ENCODE measurements at regions not wholly inside any gene's neighbourhood (a gene's known extent, or its start where the extent isn't known, plus 50 kb on each side); places are given as distances from the start of the nearest gene placed in this dataset.
"Not testable (repeated sequence)": the region's sequence is repeated elsewhere in the genome, so short reads cannot be mapped to it uniquely, and the experiment has no call there.

DNA sequence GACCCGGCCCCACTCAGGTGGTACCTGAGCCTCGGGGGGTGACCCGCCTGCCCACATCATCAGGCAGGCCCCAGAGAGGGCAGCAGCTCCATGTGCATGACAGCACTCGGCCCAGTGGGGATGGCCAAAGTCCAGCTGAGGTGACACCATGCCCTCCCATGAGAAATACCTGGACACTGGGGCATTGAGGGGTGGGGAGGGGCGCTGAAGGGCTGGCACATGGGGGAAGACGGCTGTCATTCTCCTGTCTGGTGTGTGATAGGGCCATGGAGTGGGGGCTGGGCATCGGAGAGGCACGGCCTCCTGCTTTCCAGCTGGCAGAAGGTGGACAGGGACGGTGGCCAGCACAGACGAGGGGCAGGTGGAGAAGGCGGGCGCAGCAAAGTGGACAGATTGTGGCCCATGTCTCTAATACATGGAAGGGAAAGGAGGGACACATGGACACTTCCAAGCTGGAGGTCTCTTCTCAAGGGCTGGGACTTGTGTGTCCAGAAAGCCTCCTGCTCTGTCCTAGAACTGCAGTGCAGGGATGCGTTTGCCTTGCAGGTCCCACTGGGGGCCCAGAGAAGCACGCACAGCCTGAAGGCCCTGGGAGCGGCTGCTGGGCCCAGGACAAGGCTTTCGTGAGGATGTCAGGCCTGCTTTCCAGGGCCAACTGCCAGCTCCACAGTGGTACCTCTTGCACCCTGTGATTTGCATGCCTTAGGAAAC lies 302.2 kb downstream of the NDUFA10 start:
- DNase-seq (ENCODE audit: low read depth in 4 of 6, low spot score in 6 of 6): no peak
- 85% methylated on average over 16 of the region's 16 CpGs for WGBS (ENCODE audit: insufficient coverage)
- Histone ChIP-seq H3K9me3 (ENCODE audit: control insufficient read depth, insufficient read depth, low read length) (no peaks in the 10 kb centered on the region), H3K4me1 (ENCODE audit: control insufficient read depth, insufficient read depth, low read length) (peaks cover 18% of the 10 kb centered on the region), H3K27me3 (ENCODE audit: control insufficient read depth, insufficient read depth, low read length) (no peaks in the 10 kb centered on the region), H3K36me3 (ENCODE audit: control insufficient read depth, insufficient read depth, low read length) (no peaks in the 10 kb centered on the region), H3K4me3 (ENCODE audit: low read depth, low read length) (no peak overlapping the region), H3K27ac (ENCODE audit: low read depth, low read length) (no peak overlapping the region)

DNA sequence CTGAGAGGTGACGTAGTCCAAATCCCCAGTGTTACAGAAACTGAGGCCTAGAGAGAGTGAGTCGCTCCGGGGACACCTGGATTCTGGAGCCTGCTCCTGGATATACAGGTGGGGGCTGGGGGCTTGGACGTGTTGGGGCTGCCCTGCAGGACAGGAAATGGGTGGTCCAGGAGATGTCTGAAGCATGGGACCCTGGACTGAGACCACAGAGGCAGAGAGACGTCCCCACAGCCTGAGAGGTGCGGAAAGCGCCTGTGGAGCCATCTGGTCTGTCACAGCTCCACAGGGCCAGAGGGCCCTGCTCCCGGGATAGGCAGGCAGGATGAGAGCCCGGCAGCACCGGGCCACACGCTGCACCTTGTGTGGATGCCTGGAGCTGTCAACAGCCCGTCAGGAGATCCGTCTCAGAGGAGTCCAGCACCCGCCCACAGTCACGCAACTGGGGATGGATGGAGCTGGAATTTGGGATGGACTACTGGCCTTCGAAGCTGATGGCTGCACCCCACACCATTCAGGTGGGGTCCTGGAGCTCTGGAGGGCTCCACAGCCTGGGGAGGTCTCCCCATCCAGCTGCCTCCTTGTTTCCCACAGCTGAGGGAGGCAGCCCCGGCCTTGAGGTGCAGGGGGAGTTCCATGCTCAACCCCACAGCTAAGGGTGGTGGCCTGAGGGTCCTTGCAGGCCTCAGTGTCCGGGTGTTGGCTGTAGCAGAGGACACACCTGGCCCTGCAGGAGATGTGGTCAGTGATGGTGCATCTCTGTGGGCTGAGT lies 303.0 kb downstream of the NDUFA10 start:
- Histone ChIP-seq H3K9me3 (ENCODE audit: control insufficient read depth, insufficient read depth, low read length) (no peaks in the 10 kb centered on the region), H3K27me3 (ENCODE audit: control insufficient read depth, insufficient read depth, low read length) (no peaks in the 10 kb centered on the region), H3K36me3 (ENCODE audit: control insufficient read depth, insufficient read depth, low read length) (no peaks in the 10 kb centered on the region), H3K4me3 (ENCODE audit: low read depth, low read length) (no peak overlapping the region), H3K4me1 (ENCODE audit: control insufficient read depth, insufficient read depth, low read length) (peaks cover 18% of the 10 kb centered on the region), H3K27ac (ENCODE audit: low read depth, low read length) (no peak overlapping the region)
- DNase-seq (ENCODE audit: low read depth in 4 of 6, low spot score in 6 of 6): no peak
- whole genome bisulfite sequencing (ENCODE audit: insufficient coverage): 90% methylated on average over 12 of the region's 18 CpGs

- H3K27me3 ChIP-seq (ENCODE audit: control insufficient read depth, insufficient read depth, low read length): no peaks in the 10 kb centered on the region
- H3K4me1 ChIP-seq (ENCODE audit: control insufficient read depth, insufficient read depth, low read length): peaks cover 19% of the 10 kb centered on the region
- no peaks in the 10 kb centered on the region for H3K9me3 ChIP-seq (ENCODE audit: control insufficient read depth, insufficient read depth, low read length)
- H3K36me3 ChIP-seq (ENCODE audit: control insufficient read depth, insufficient read depth, low read length): no peaks in the 10 kb centered on the region
- H3K27ac ChIP-seq (ENCODE audit: low read depth, low read length): no peak overlapping the region
- no peak for DNase-seq (ENCODE audit: low read depth in 4 of 6, low spot score in 6 of 6)
- WGBS (ENCODE audit: insufficient coverage): 89% methylated on average over 9 of the region's 11 CpGs
- no peak overlapping the region for H3K4me3 ChIP-seq (ENCODE audit: low read depth, low read length)
Measured at GRCh38 chr2:239721531-239721930, 303.6 kb downstream of the NDUFA10 start.

GRCh38 chr2:239720361-239721360 lies 304.5 kb downstream of the NDUFA10 start:
- no peak overlapping the region for H3K27ac ChIP-seq (ENCODE audit: low read depth, low read length)
- no peaks in the 10 kb centered on the region for H3K9me3 ChIP-seq (ENCODE audit: control insufficient read depth, insufficient read depth, low read length)
- peaks cover 23% of the 10 kb centered on the region for H3K4me1 ChIP-seq (ENCODE audit: control insufficient read depth, insufficient read depth, low read length)
- H3K27me3 ChIP-seq (ENCODE audit: control insufficient read depth, insufficient read depth, low read length): no peaks in the 10 kb centered on the region
- no peaks in the 10 kb centered on the region for H3K36me3 ChIP-seq (ENCODE audit: control insufficient read depth, insufficient read depth, low read length)
- no peak overlapping the region for H3K4me3 ChIP-seq (ENCODE audit: low read depth, low read length)
- DNase-seq (ENCODE audit: low read depth in 4 of 6, low spot score in 6 of 6): no peak
- WGBS (ENCODE audit: insufficient coverage): 94% methylated on average over 25 of the region's 27 CpGs

DNA sequence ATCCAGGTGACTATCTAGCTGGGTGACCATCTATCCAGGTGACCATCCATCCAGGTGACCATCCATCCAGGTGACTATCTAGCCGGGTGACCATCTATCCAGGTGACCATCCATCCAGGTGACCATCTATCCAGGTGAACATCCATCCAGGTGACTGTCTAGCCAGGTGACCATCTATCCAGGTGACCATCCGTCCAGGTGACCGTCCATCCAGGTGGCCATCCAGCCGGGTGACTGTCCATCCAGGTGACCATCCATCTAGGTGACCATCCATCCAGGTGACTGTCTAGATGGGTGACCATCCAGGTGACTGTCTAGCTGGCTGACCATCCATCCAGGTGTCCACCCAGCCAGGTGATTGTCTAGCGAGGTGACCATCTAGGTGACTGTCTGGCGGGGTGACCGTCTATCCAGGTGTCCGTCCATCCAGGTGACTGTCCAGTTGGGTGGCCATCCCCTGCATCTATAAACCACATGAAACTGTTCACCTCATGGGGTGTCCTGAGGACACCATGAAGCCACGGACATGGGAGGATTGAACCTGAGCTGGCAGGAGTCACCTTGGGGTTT lies 305.3 kb downstream of the NDUFA10 start:
- H3K4me1 ChIP-seq (ENCODE audit: control insufficient read depth, insufficient read depth, low read length): peaks cover 23% of the 10 kb centered on the region

GRCh38 chr2:239718991-239719390 lies 306.2 kb downstream of the NDUFA10 start:
- H3K4me1 ChIP-seq (ENCODE audit: control insufficient read depth, insufficient read depth, low read length): peaks cover 18% of the 10 kb centered on the region
- DNase-seq (ENCODE audit: low read depth in 4 of 6, low spot score in 6 of 6); H3K27me3 ChIP-seq (ENCODE audit: control insufficient read depth, insufficient read depth, low read length); H3K9me3 ChIP-seq (ENCODE audit: control insufficient read depth, insufficient read depth, low read length); H3K27ac ChIP-seq (ENCODE audit: low read depth, low read length); H3K4me3 ChIP-seq (ENCODE audit: low read depth, low read length); H3K36me3 ChIP-seq (ENCODE audit: control insufficient read depth, insufficient read depth, low read length): not testable (repeated sequence)
- 88% methylated on average over 6 of the region's 6 CpGs for WGBS (ENCODE audit: insufficient coverage)

More for the DNA sequence above, 305.3 kb downstream of the NDUFA10 start:
- H3K27ac ChIP-seq (ENCODE audit: low read depth, low read length): no peak overlapping the region
- DNase-seq (ENCODE audit: low read depth in 4 of 6, low spot score in 6 of 6): no peak
- H3K36me3 ChIP-seq (ENCODE audit: control insufficient read depth, insufficient read depth, low read length): no peaks in the 10 kb centered on the region
- no peaks in the 10 kb centered on the region for H3K27me3 ChIP-seq (ENCODE audit: control insufficient read depth, insufficient read depth, low read length)
- H3K4me3 ChIP-seq (ENCODE audit: low read depth, low read length): no peak overlapping the region
- H3K9me3 ChIP-seq (ENCODE audit: control insufficient read depth, insufficient read depth, low read length): no peaks in the 10 kb centered on the region
- WGBS (ENCODE audit: insufficient coverage): 95% methylated on average over 7 of the region's 9 CpGs

- Histone ChIP-seq H3K27ac (ENCODE audit: low read depth, low read length) (no peak overlapping the region), H3K9me3 (ENCODE audit: control insufficient read depth, insufficient read depth, low read length) (no peaks in the 10 kb centered on the region), H3K36me3 (ENCODE audit: control insufficient read depth, insufficient read depth, low read length) (no peaks in the 10 kb centered on the region), H3K4me3 (ENCODE audit: low read depth, low read length) (no peak overlapping the region), H3K27me3 (ENCODE audit: control insufficient read depth, insufficient read depth, low read length) (no peaks in the 10 kb centered on the region), H3K4me1 (ENCODE audit: control insufficient read depth, insufficient read depth, low read length) (peaks cover 18% of the 10 kb centered on the region)
- no peak for DNase-seq (ENCODE audit: low read depth in 4 of 6, low spot score in 6 of 6)
- 89% methylated on average over 22 of the region's 22 CpGs for WGBS (ENCODE audit: insufficient coverage)
Measured at GRCh38 chr2:239717706-239718105, 307.4 kb downstream of the NDUFA10 start.

DNA sequence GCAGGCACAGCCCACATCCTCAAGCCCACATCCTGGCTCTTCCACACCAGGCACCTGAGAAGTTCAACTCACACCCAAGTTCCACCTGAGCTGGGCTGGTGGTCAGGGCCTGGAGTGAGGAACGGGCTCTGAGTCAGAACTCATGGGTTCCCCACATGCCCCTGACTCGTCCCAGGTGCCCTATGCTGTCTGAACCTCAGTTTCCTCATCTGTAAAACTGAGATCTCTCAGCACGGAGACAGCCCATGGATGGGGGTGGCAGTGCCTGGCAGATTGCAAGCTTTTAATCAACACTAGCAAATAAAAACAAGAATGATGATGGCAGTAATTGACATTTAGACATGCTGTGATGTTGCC lies 307.8 kb downstream of the NDUFA10 start:
- H3K9me3 ChIP-seq (ENCODE audit: control insufficient read depth, insufficient read depth, low read length): no peaks in the 10 kb centered on the region
- no peaks in the 10 kb centered on the region for H3K27me3 ChIP-seq (ENCODE audit: control insufficient read depth, insufficient read depth, low read length)
- H3K4me1 ChIP-seq (ENCODE audit: control insufficient read depth, insufficient read depth, low read length): peaks cover 18% of the 10 kb centered on the region
- 88% methylated on average over 2 of the region's 3 CpGs for WGBS (ENCODE audit: insufficient coverage)
- no peaks in the 10 kb centered on the region for H3K36me3 ChIP-seq (ENCODE audit: control insufficient read depth, insufficient read depth, low read length)
- DNase-seq (ENCODE audit: low read depth in 4 of 6, low spot score in 6 of 6): no peak
- no peak overlapping the region for H3K4me3 ChIP-seq (ENCODE audit: low read depth, low read length)
- peak overlapping the region; percentile 26 for H3K27ac ChIP-seq (ENCODE audit: low read depth, low read length)

All from spinal cord (tissue), 9 donors.